SK-N-MC (cell line): ENCODE measurements at regions not wholly inside any gene's neighbourhood (a gene's known extent, or its start where the extent isn't known, plus 50 kb on each side); places are given as distances from the start of the nearest gene placed in this dataset.

Source experiments
- DNase-seq: peaks from one replicate; pipeline ENCODE4 v3.0.0-alpha.2; 2011; ENCODE audit warnings: low read depth, low spot score
- H3K27ac ChIP-seq: fragments of 200-600 bp; sonication (generic); 2 replicates; pipeline ENCODE4 v1.5.1; 2016; ENCODE audit warnings: mixed run types
- H3K36me3 ChIP-seq: fragments of 200-600 bp; sonication (generic); 2 replicates; pipeline ENCODE4 v1.6.1; 2017; ENCODE audit warnings: antibody characterized with exemption, low read length, mixed read lengths; ENCODE audit not compliant: insufficient read depth
- H3K4me3 ChIP-seq: fragments of 200-600 bp; sonication (generic); 2 replicates; pipeline ENCODE4 v1.5.1; 2016
- H3K9ac ChIP-seq: fragments of 200-600 bp; sonication (generic); 2 replicates; pipeline ENCODE4 v1.8.0; 2017; ENCODE audit warnings: mixed run types, mixed read lengths; ENCODE audit not compliant: insufficient read length
- H3K9me3 ChIP-seq: fragments of 200-600 bp; sonication (generic); 2 replicates; pipeline ENCODE4 v1.6.1; 2017; ENCODE audit warnings: low read depth, mild to moderate bottlenecking, antibody characterized with exemption, low read length, moderate library complexity, mixed read lengths
- EZH2 ChIP-seq: fragments of 200-600 bp; sonication (generic); IDR thresholded peaks from one replicate; pipeline ENCODE4 v1.6.1; 2017; ENCODE audit warnings: antibody characterized with exemption
- FOXP2 ChIP-seq: optimal IDR thresholded peaks from 2 replicates; pipeline ENCODE3; 2011; ENCODE audit warnings: mild to moderate bottlenecking, moderate library complexity; ENCODE audit not compliant: insufficient read depth; ENCODE audit errors: extremely low read length, control extremely low read depth
- POLR2AphosphoS5 ChIP-seq: IDR thresholded peaks from 2 replicates; pipeline ENCODE4 v1.6.1; 2012; ENCODE audit warnings: mild to moderate bottlenecking, low read depth, low read length, borderline replicate concordance

- TF ChIP-seq POLR2AphosphoS5 = no peak
- no peak for TF ChIP-seq FOXP2
- TF ChIP-seq EZH2 = no peak
- Histone ChIP-seq H3K9me3 (no peaks in the 10 kb centered on the region), H3K9ac (no peak overlapping the region), H3K27ac (no peak overlapping the region), H3K4me3 (no peak overlapping the region), H3K36me3 (no peaks in the 10 kb centered on the region)
- DNase-seq = no peak
Measured at GRCh38 chr2:76450024-76450475, 739.3 kb upstream of the GCFC2 start.

DNA sequence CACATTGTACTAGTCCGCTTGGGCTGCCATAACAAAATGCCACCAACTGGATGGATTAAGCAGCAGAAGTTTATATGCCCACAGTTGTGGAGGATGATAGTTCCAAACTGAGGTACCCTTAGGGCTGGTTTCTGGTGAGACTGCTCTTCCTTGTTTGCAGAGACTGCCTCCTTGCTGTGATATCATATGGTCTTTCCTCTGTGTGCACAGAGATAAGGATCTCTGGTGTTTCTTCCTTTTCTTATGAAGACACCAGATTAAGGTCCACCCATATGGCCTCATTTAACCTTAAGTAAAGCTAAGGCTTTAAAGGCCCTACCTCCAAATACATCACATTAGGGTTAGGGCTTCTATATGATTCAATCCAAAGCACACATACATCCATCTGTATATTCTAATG is 738.2 kb upstream of the GCFC2 start:
- H3K9me3 ChIP-seq = no peaks in the 10 kb centered on the region
- H3K9ac ChIP-seq = no peak overlapping the region
- H3K4me3 ChIP-seq = no peak overlapping the region
- no peak for TF ChIP-seq FOXP2
- no peak for TF ChIP-seq EZH2
- TF ChIP-seq POLR2AphosphoS5 = no peak
- no peak overlapping the region for H3K27ac ChIP-seq
- no peaks in the 10 kb centered on the region for H3K36me3 ChIP-seq
- no peak for DNase-seq

DNA sequence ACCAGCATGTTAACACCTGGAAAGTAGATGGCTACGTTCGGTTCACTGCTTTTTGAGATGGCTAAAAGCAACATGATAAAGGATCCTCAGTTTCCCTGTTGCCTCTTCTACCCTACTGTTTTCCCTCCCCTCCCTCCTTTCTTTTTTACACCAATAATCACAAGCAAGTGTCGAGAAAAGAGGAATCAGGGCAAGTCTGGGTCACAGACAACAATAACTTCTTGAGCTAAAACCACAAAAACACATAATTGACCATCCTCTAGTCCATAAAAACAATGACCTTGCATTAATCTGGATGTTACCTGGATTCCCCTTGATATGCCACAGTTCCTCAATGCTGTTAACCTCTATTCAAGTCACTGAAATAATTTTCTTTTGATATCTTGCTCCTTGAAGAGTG is 736.6 kb upstream of the GCFC2 start:
- no peaks in the 10 kb centered on the region for H3K36me3 ChIP-seq
- no peak for DNase-seq
- H3K9me3 ChIP-seq = no peaks in the 10 kb centered on the region
- H3K4me3 ChIP-seq = no peak overlapping the region
- no peak overlapping the region for H3K9ac ChIP-seq
- TF ChIP-seq EZH2 (no peak), POLR2AphosphoS5 (no peak), FOXP2 (no peak)
- no peak overlapping the region for H3K27ac ChIP-seq

DNA sequence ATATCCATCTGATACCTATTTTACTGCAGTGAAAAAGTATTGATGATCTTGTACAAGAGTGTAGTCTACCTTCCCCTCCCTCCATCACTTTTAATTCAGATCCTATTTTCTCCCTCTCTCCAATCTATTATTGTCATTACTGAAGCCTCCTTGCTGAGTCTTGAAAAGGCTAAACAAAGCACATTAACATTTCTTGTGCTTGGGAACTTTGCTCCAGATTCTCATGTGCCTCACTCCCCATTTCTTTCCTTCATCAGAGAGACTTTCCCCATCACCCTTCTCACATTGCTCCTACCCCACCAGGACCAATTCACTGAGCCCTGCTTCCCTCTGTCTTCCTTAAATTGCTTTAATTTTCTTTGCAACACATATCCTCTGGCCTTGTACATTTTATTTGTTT is 736.2 kb upstream of the GCFC2 start:
- Histone ChIP-seq H3K27ac (no peak overlapping the region), H3K9ac (no peak overlapping the region), H3K4me3 (no peak overlapping the region), H3K36me3 (no peaks in the 10 kb centered on the region), H3K9me3 (no peaks in the 10 kb centered on the region)
- DNase-seq = no peak
- TF ChIP-seq EZH2 (no peak), POLR2AphosphoS5 (no peak), FOXP2 (no peak)

GRCh38 chr2:76445880-76446279 is 735.2 kb upstream of the GCFC2 start:
- DNase-seq = no peak
- no peak overlapping the region for H3K9ac ChIP-seq
- H3K4me3 ChIP-seq = no peak overlapping the region
- no peak overlapping the region for H3K27ac ChIP-seq
- H3K9me3 ChIP-seq = no peaks in the 10 kb centered on the region
- TF ChIP-seq FOXP2 (no peak), EZH2 (no peak), POLR2AphosphoS5 (no peak)
- no peaks in the 10 kb centered on the region for H3K36me3 ChIP-seq

DNA sequence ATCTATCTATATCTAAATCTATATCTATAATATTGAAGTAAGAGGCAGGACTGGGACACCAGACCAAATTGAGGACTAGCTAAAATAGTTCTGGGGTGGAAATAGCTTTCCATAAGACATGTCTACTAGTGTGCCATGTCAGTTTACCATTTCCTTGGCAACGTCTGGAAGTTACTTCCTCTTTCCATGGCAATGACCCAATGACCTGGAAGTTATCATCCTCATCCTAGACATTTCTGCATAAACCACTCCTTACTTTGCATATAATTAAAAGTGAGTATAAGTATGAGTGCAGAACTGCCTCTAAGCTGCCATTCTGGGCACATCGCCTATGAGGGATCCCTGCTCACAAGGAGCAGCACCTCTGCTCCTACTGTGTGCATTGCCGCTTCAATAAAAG is 734.0 kb upstream of the GCFC2 start:
- TF ChIP-seq EZH2 (no peak), POLR2AphosphoS5 (no peak), FOXP2 (no peak)
- no peak overlapping the region for H3K9ac ChIP-seq

DNA sequence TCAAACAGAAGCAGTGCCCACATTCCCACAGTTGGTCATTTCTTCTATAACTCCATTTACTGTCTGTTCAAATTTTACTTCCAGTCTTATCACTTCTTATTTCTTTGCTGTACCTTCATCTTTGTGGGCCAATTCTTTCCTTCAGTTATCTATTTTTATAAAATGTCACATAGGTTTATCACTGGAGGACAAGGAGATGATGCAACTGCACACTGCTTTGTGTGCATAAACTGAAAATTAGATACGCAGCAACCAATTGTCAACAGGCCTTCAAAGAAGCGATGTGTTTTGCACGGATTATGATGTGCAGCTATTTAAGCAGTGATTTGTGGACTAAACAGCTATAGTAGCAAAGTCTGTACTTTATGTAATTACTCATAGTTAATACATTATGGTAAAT is 726.8 kb upstream of the GCFC2 start:
- DNase-seq = no peak
- no peak for TF ChIP-seq EZH2
- no peak for TF ChIP-seq FOXP2
- Histone ChIP-seq H3K9ac (no peak overlapping the region), H3K4me3 (no peak overlapping the region), H3K9me3 (no peaks in the 10 kb centered on the region), H3K36me3 (no peaks in the 10 kb centered on the region), H3K27ac (no peak overlapping the region)

More for the DNA sequence above, 734.0 kb upstream of the GCFC2 start:
- Histone ChIP-seq H3K27ac (no peak overlapping the region), H3K36me3 (no peaks in the 10 kb centered on the region), H3K4me3 (no peak overlapping the region), H3K9me3 (no peaks in the 10 kb centered on the region)
- no peak for DNase-seq

- no peak for DNase-seq
- Histone ChIP-seq H3K27ac (no peak overlapping the region), H3K9me3 (no peaks in the 10 kb centered on the region), H3K4me3 (no peak overlapping the region), H3K9ac (no peak overlapping the region), H3K36me3 (no peaks in the 10 kb centered on the region)
- no peak for TF ChIP-seq EZH2
- no peak for TF ChIP-seq POLR2AphosphoS5
- TF ChIP-seq FOXP2 = no peak
Measured at GRCh38 chr2:76429374-76429773, 718.7 kb upstream of the GCFC2 start.

DNA sequence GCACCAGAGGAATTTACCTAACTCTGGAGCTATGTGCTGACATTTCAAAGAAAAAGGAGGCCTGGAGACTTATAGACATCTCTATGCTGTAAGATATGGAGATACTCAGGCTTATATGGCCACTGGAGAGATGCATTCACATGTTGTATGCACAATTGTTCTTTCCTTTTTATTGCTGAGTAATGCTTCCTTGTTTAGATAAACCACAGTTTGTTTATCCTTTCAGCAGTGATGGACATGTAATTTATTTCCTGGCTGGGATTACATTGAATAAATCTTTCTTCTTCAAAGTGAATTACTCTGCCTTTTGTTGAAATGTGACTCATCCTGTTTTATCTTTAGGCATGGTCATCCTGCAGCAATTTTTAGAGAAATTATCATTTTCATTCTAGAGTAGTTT is 716.7 kb upstream of the GCFC2 start:
- Histone ChIP-seq H3K9me3 (no peaks in the 10 kb centered on the region), H3K27ac (no peak overlapping the region), H3K4me3 (no peak overlapping the region), H3K36me3 (no peaks in the 10 kb centered on the region), H3K9ac (no peak overlapping the region)
- TF ChIP-seq EZH2 (no peak), FOXP2 (no peak), POLR2AphosphoS5 (no peak)
- no peak for DNase-seq

GRCh38 chr2:76415821-76416220 is 705.1 kb upstream of the GCFC2 start:
- no peak for TF ChIP-seq EZH2
- TF ChIP-seq FOXP2 = no peak
- TF ChIP-seq POLR2AphosphoS5 = no peak
- no peak for DNase-seq
- no peak overlapping the region for H3K9ac ChIP-seq

More at GRCh38 chr2:76415821-76416220, 705.1 kb upstream of the GCFC2 start:
- H3K9me3 ChIP-seq = no peaks in the 10 kb centered on the region
- no peak overlapping the region for H3K4me3 ChIP-seq
- no peaks in the 10 kb centered on the region for H3K36me3 ChIP-seq
- no peak overlapping the region for H3K27ac ChIP-seq
